GM10266 (cell line): ENCODE measurements at regions not wholly inside any gene's neighbourhood (a gene's known extent, or its start where the extent isn't known, plus 50 kb on each side); places are given as distances from the start of the nearest gene placed in this dataset.

ENCODE experiments used
- DNase-seq: peaks from one replicate; pipeline ENCODE4 v3.0.0; 2012; ENCODE audit errors: extremely low spot score
- CTCF ChIP-seq: IDR thresholded peaks from 2 replicates; pipeline ENCODE4 v1.5.1; 2012; ENCODE audit warnings: mild to moderate bottlenecking, low read depth; ENCODE audit not compliant: control insufficient read depth, insufficient read depth; ENCODE audit errors: missing control alignments

- DNase-seq, result no peak
- TF ChIP-seq CTCF, result no peak
Measured at GRCh38 chr12:127416796-127417195, 850.2 kb upstream of the TMEM132C start.

GRCh38 chr12:127419111-127419510, 847.9 kb upstream of the TMEM132C start:
- no peak for DNase-seq
- no peak for TF ChIP-seq CTCF

GRCh38 chr12:127421614-127422013, 845.4 kb upstream of the TMEM132C start:
- no peak for DNase-seq
- TF ChIP-seq CTCF, result no peak

- TF ChIP-seq CTCF, result no peak
- no peak for DNase-seq
Measured at GRCh38 chr12:127422935-127423566, 843.9 kb upstream of the TMEM132C start.

- DNase-seq, result no peak
Measured at GRCh38 chr12:127425474-127425873, 841.5 kb upstream of the TMEM132C start.

GRCh38 chr12:127428420-127428819, 838.5 kb upstream of the TMEM132C start:
- DNase-seq, result no peak
- no peak for TF ChIP-seq CTCF

More at GRCh38 chr12:127425474-127425873, 841.5 kb upstream of the TMEM132C start:
- TF ChIP-seq CTCF, result no peak

GRCh38 chr12:127429551-127430285, 837.3 kb upstream of the TMEM132C start:
- TF ChIP-seq CTCF, result no peak
- DNase-seq, result no peak
